ENCODE measurements at regions not wholly inside any gene's neighbourhood (a gene's known extent, or its start where the extent isn't known, plus 50 kb on each side); places are given as distances from the start of the nearest gene placed in this dataset.

DNA sequence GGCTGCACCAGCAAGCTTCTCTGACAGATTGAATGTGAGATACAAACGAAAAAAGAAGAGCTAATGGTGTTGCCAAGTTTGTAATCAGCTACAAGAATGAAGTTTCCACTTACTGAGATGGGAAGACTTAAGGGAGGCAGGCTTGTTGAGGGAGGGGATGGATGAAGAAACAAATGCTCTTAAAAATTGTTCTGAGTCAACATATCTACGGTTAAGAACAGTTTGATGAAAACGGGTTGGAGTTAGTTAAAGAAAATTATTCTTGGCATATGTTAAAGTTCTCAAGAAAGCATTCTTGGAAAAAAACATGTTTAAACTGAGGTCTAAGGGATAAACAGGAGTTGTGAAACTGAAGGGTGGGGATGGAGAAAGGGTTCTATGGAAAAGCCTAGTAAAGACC is 816.3 kb upstream of the HS3ST1 start:
- ChIA-PET CTCF (ENCODE audit: low intra/inter-chr PET ratio) (no interaction called here), POLR2A (no interaction called here)
- Histone ChIP-seq H3K27me3 (ENCODE audit: control insufficient read depth in 2 of 2, insufficient read depth in 2 of 2, low read length in 2 of 2) (no peaks in the 10 kb centered on the region), H3K4me2 (ENCODE audit: insufficient read depth, low read length) (no peak overlapping the region), H4K20me1 (replicated peaks; ENCODE audit: control insufficient read depth, insufficient read depth, low read length) (no peaks in the 10 kb centered on the region), H3K36me3 (ENCODE audit: control insufficient read depth, insufficient read depth, low read length) (no peaks in the 10 kb centered on the region), H2AFZ (ENCODE audit: low read depth, low read length) (no peak overlapping the region), H3K79me2 (ENCODE audit: control insufficient read depth, insufficient read depth, low read length) (no peaks in the 10 kb centered on the region), H3K4me3 (no peak overlapping the region), H3K27ac (ENCODE audit: extremely low read depth, low read depth, low read length) (no peak overlapping the region), H3K9ac (ENCODE audit: insufficient read depth in 1 of 2, low read depth in 2 of 2, low read length in 2 of 2) (no peak overlapping the region), H3K9me1 (ENCODE audit: control insufficient read depth, insufficient read depth, low read length) (no peaks in the 10 kb centered on the region), H3K9me3 (replicated peaks; ENCODE audit: control insufficient read depth, insufficient read depth, low read depth, low read length) (no peaks in the 10 kb centered on the region), H3K4me1 (replicated peaks in 1 of 2; ENCODE audit: control insufficient read depth in 2 of 2, insufficient read depth in 2 of 2, low read length in 2 of 2) (no peaks in the 10 kb centered on the region)
- ATAC-seq (no peak), DNase-seq (ENCODE audit: extremely low read depth in 1 of 4, low spot score in 3 of 4) (no peak), FAIRE-seq (no peak)
- 0% methylated on average over 3 of the region's 3 CpGs for WGBS (ENCODE audit: insufficient coverage, low coverage, missing lambda C conversion rate)
- BruUV-seq (replicated peaks): no TSS peak
- in situ Hi-C loops (cut with MboI): no loop called here
- TF ChIP-seq ARHGAP35 (IDR thresholded peaks at IDR 0.05; ENCODE audit: partially characterized antibody): no peak
- no peak for TF ChIP-seq SMAD2 (IDR thresholded peaks at IDR 0.05; ENCODE audit: low read depth, low read length)
- TF ChIP-seq RHOXF2B (CRISPR knock-in tag; conservative IDR thresholded peaks at IDR 0.05): no peak
- no peak for TF ChIP-seq FIP1L1 (IDR thresholded peaks at IDR 0.05; ENCODE audit: low read depth, low read length, poor library complexity, severe bottlenecking)
- intact Hi-C loops (cut with micrococcal nuclease): no loop called here

DNA sequence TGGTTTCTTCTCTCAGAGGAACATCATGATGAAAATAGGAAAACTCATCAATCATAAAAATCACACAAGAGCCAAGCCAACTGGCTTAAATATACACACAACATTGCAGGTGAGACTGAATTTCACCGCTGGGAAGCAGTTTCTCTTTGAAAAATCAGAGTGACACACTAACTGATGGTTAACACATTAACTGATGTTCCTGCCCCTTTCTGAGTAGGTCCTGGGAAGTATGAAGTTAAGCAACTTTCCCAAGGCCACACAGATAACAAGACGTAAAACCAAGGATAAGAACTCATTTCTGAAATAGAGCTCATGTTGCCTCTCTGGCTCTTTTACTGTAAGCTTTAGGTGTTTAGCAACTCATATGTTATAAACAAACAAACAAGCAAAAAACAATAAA is 813.7 kb upstream of the HS3ST1 start:
- no peaks in the 10 kb centered on the region for H3K27me3 ChIP-seq (ENCODE audit: control insufficient read depth in 2 of 2, insufficient read depth in 2 of 2, low read length in 2 of 2)
- H3K4me2 ChIP-seq (ENCODE audit: insufficient read depth, low read length): no peak overlapping the region
- 3% methylated on average over 2 of the region's 2 CpGs for WGBS (ENCODE audit: insufficient coverage, low coverage, missing lambda C conversion rate)
- H3K4me1 ChIP-seq (replicated peaks in 1 of 2; ENCODE audit: control insufficient read depth in 2 of 2, insufficient read depth in 2 of 2, low read length in 2 of 2): no peaks in the 10 kb centered on the region
- H3K4me3 ChIP-seq: no peak overlapping the region
- ChIA-PET CTCF (ENCODE audit: low intra/inter-chr PET ratio) (no interaction called here), POLR2A (no interaction called here)
- DNase-seq (ENCODE audit: extremely low read depth in 1 of 4, low spot score in 3 of 4): no peak
- H3K9me3 ChIP-seq (replicated peaks; ENCODE audit: control insufficient read depth, insufficient read depth, low read depth, low read length): 0 out of 2 replicates have a peak, but pooled peaks cover 3% of the 10 kb centered on the region
- H2AFZ ChIP-seq (ENCODE audit: low read depth, low read length): no peak overlapping the region
- H3K9ac ChIP-seq (ENCODE audit: insufficient read depth in 1 of 2, low read depth in 2 of 2, low read length in 2 of 2): no peak overlapping the region
- H3K36me3 ChIP-seq (ENCODE audit: control insufficient read depth, insufficient read depth, low read length): no peaks in the 10 kb centered on the region
- no peak for ATAC-seq
- H3K27ac ChIP-seq (ENCODE audit: extremely low read depth, low read depth, low read length): no peak overlapping the region
- H4K20me1 ChIP-seq (replicated peaks; ENCODE audit: control insufficient read depth, insufficient read depth, low read length): no peaks in the 10 kb centered on the region
- no peak for FAIRE-seq
- in situ Hi-C loops (cut with MboI): no loop called here
- H3K79me2 ChIP-seq (ENCODE audit: control insufficient read depth, insufficient read depth, low read length): no peaks in the 10 kb centered on the region
- no peaks in the 10 kb centered on the region for H3K9me1 ChIP-seq (ENCODE audit: control insufficient read depth, insufficient read depth, low read length)
- intact Hi-C loops (cut with micrococcal nuclease): no loop called here
- BruUV-seq (replicated peaks): no TSS peak
- TF ChIP-seq SMC3 (conservative IDR thresholded peaks at IDR 0.05; ENCODE audit: insufficient read depth, low read depth, low read length): no peak
- TF ChIP-seq, protein P1, sequence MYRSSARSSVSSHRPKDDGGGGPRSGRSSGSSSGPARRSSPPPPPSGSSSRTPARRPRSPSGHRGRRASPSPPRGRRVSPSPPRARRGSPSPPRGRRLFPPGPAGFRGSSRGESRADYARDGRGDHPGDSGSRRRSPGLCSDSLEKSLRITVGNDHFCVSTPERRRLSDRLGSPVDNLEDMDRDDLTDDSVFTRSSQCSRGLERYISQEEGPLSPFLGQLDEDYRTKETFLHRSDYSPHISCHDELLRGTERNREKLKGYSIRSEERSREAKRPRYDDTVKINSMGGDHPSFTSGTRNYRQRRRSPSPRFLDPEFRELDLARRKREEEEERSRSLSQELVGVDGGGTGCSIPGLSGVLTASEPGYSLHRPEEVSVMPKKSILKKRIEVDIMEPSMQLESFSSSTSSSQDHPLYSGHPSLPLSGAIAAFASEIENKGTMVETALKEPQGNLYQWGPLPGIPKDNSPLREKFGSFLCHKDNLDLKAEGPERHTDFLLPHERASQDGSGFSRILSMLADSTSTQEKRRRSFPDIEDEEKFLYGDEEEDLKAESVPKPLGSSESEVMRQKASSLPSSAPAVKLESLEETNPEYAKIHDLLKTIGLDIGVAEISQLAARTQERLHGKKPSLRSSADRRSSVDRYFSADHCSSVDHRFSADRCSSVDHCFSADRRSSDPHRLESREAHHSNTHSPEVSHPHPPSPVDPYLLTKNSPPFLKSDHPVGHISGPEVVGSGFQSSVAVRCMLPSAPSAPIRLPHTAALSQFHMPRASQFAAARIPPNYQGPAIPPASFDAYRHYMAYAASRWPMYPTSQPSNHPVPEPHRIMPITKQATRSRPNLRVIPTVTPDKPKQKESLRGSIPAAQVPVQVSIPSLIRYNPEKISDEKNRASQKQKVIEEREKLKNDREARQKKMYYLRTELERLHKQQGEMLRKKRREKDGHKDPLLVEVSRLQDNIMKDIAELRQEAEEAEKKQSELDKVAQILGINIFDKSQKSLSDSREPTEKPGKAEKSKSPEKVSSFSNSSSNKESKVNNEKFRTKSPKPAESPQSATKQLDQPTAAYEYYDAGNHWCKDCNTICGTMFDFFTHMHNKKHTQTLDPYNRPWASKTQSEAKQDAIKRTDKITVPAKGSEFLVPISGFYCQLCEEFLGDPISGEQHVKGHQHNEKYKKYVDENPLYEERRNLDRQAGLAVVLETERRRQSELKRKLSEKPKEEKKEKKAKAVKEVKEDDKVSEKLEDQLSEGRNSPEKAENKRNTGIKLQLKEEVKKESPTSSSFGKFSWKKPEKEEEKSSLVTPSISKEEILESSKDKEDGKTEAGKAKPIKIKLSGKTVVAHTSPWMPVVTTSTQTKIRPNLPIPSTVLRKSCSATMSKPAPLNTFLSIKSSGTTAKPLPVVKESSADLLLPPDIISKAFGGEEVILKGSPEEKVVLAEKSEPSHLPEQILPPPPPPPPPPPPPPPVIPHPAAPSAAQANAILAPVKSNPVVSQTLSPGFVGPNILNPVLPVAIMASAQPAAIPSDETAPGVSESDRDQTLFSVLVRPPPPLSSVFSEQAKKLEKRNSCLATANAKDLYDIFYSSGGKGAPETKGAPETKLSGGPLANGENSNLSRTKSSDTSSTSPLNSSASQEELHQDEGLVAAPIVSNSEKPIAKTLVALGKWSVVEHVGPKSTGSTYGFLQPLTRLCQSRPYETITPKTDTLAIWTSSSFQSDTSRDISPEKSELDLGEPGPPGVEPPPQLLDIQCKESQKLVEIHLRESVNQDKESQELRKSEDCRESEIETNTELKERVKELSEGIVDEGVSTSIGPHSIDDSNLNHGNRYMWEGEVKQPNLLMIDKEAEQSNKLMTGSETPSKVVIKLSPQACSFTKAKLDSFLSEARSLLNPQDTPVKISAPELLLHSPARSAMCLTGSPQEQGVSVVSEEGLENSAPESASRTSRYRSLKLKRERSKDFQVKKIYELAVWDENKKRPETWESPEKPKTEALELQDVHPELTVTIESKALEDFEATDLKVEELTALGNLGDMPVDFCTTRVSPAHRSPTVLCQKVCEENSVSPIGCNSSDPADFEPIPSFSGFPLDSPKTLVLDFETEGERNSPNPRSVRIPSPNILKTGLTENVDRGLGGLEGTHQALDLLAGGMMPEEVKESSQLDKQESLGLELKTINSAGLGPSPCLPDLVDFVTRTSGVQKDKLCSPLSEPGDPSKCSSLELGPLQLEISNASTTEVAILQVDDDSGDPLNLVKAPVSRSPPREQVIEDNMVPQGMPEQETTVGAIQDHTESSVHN (IDR thresholded peaks at IDR 0.05; ENCODE audit: borderline replicate concordance in 1 of 2, low read depth in 1 of 2): no peak
- TF ChIP-seq, protein P2, sequence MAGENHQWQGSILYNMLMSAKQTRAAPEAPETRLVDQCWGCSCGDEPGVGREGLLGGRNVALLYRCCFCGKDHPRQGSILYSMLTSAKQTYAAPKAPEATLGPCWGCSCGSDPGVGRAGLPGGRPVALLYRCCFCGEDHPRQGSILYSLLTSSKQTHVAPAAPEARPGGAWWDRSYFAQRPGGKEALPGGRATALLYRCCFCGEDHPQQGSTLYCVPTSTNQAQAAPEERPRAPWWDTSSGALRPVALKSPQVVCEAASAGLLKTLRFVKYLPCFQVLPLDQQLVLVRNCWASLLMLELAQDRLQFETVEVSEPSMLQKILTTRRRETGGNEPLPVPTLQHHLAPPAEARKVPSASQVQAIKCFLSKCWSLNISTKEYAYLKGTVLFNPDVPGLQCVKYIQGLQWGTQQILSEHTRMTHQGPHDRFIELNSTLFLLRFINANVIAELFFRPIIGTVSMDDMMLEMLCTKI (IDR thresholded peaks at IDR 0.05; ENCODE audit: partially characterized antibody): no peak

Data from K562 (cell line).